ENCODE measurements at regions not wholly inside any gene's neighbourhood (a gene's known extent, or its start where the extent isn't known, plus 50 kb on each side); places are given as distances from the start of the nearest gene placed in this dataset.

GRCh38 chr12:100706033-100706432 lies 88.5 kb upstream of the ANO4 start:
- DNase-seq (ENCODE audit: low read depth): peak; percentile 71
- no peaks in the 10 kb centered on the region for H3K36me3 ChIP-seq (ENCODE audit: control insufficient read depth, insufficient read depth, low read length)
- H3K27me3 ChIP-seq (ENCODE audit: control insufficient read depth, insufficient read depth, low read length): no peaks in the 10 kb centered on the region
- no peak for TF ChIP-seq CTCF (IDR thresholded peaks at IDR 0.05; ENCODE audit: insufficient read depth, low read depth, low read length)
- H3K4me3 ChIP-seq (ENCODE audit: low read depth, low read length): no peak overlapping the region
- ChIA-PET CTCF (interaction anchor here (1.1 kb wide), 1 partner anchor 30 kb away, joined by 3 read pairs; no protein-coding TSS in a partner anchor), POLR2A (no interaction called here)

DNA sequence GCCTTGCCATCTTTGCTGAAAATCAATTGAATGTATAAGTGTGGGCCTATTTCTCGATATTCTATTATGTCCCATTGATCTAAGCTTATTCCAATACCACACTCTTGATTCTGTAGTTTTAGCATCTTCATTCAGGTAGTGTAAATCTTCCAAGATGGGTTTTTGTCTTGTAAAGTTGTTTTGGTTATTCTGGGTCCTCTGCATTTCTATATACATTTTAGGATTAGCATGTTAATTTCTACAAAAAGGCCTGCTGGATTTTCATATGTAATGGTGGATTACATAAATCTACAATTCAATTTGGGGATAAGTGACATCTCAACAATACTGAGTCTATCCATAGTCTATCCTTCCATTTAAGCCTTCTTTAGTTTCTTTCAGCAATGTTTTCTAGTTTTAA lies 86.0 kb upstream of the ANO4 start:
- H3K36me3 ChIP-seq (ENCODE audit: control insufficient read depth, insufficient read depth, low read length): no peaks in the 10 kb centered on the region
- no peaks in the 10 kb centered on the region for H3K27me3 ChIP-seq (ENCODE audit: control insufficient read depth, insufficient read depth, low read length)
- no peak for TF ChIP-seq CTCF (IDR thresholded peaks at IDR 0.05; ENCODE audit: insufficient read depth, low read depth, low read length)
- no peak overlapping the region for H3K4me3 ChIP-seq (ENCODE audit: low read depth, low read length)
- CTCF ChIA-PET: no interaction called here
- POLR2A ChIA-PET: no interaction called here
- no peak for DNase-seq (ENCODE audit: low read depth)

DNA sequence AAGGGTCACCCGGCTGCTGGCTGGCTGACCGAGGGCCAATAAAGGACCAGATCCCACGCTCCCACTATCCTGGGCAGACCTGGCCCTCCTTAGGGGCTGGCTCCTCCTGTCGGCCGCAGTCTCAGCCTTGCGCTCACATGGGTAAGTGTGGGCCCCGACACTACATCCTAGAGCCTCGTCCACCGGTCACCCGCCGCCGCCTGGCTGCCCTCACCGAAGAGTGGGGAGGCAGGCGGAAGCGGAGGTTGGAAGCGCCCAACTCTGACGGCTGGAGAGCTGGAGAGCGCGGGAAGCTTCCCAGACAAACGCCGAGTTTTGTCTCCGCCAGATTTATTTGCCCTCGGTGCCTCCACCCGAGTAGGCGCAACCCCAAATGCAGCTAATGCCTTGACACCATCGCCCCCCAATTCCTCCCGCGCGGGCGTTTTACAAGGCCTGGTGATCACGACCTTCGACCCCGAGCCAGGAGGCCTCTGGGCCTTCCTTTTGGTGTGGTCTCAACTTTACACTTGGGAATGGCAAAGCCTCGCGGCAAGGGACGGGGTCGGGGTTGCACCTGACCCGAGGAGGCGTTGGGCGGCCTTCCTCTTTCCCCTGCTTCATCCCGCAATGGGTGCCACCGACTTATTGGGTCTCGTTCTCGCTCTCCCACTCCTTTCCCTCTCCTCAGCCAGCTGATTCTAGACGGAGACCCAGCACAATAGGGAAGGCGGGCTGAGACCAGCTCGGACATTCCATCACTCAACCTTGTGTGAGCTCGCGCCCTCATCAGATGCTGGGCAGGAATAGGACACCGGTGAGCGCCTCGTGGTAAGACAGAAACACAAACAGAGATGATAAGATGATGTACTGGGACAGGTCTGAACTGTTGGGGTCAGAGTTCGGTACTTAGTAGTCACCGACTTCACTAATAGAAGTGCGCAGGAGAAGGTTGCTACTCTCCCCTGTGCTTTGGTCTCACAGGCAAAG lies 78.3 kb upstream of the ANO4 start:
- Histone ChIP-seq H3K4me3 (ENCODE audit: low read depth, low read length) (peak overlapping the region; percentile 52), H3K36me3 (ENCODE audit: control insufficient read depth, insufficient read depth, low read length) (no peaks in the 10 kb centered on the region), H3K27me3 (ENCODE audit: control insufficient read depth, insufficient read depth, low read length) (no peaks in the 10 kb centered on the region; the same call in 1 of the 2 replicates)
- CTCF ChIA-PET: interaction anchor here (1.1 kb wide), 1 partner anchor 9 kb away, joined by 3 read pairs; no protein-coding TSS in a partner anchor
- no peak for TF ChIP-seq CTCF (IDR thresholded peaks at IDR 0.05; ENCODE audit: insufficient read depth, low read depth, low read length)
- no peak for DNase-seq (ENCODE audit: low read depth)
- POLR2A ChIA-PET: no interaction called here

- Histone ChIP-seq H3K27me3 (ENCODE audit: control insufficient read depth, insufficient read depth, low read length) (no peaks in the 10 kb centered on the region; the same call in 1 of the 2 replicates), H3K4me3 (ENCODE audit: low read depth, low read length) (peak overlapping the region; percentile 52), H3K36me3 (ENCODE audit: control insufficient read depth, insufficient read depth, low read length) (no peaks in the 10 kb centered on the region)
- DNase-seq (ENCODE audit: low read depth): no peak
- ChIA-PET POLR2A (no interaction called here), CTCF (interaction anchor here (1.1 kb wide), 1 partner anchor 8 kb away, joined by 3 read pairs; no protein-coding TSS in a partner anchor)
- no peak for TF ChIP-seq CTCF (IDR thresholded peaks at IDR 0.05; ENCODE audit: insufficient read depth, low read depth, low read length)
These were observed 77.4 kb upstream of the ANO4 start for GRCh38 chr12:100716945-100717732.

GRCh38 chr12:100717733-100718067 lies 76.9 kb upstream of the ANO4 start:
- H3K36me3 ChIP-seq (ENCODE audit: control insufficient read depth, insufficient read depth, low read length): no peaks in the 10 kb centered on the region
- ChIA-PET POLR2A (no interaction called here), CTCF (no interaction called here)
- H3K4me3 ChIP-seq (ENCODE audit: low read depth, low read length): peak overlapping the region; percentile 52
- TF ChIP-seq CTCF (IDR thresholded peaks at IDR 0.05; ENCODE audit: insufficient read depth, low read depth, low read length): no peak
- DNase-seq (ENCODE audit: low read depth): no peak
- no peaks in the 10 kb centered on the region; the same call in 1 of the 2 replicates for H3K27me3 ChIP-seq (ENCODE audit: control insufficient read depth, insufficient read depth, low read length)

Measured in BJ (cell line).